BLaER1 treated with 17β-estradiol and CSF1 and Interleukin-3, amounts not matched to agents 10 nM and 100 nM (cell line): ENCODE measurements at regions not wholly inside any gene's neighbourhood (a gene's known extent, or its start where the extent isn't known, plus 50 kb on each side); places are given as distances from the start of the nearest gene placed in this dataset.

Experiments
- H3K27ac ChIP-seq, 11 experiments: shearing (Covaris generic); formaldehyde crosslinking; 2 replicates each; pipeline ENCODE4 v1.8.1; 2022
- H3K27me3 ChIP-seq, 11 experiments: shearing (Covaris generic); formaldehyde crosslinking; 2 replicates each; pipeline ENCODE4 v1.8.1; 2022
- H3K36me3 ChIP-seq, 11 experiments: shearing (Covaris generic); formaldehyde crosslinking; 2 replicates each; pipeline ENCODE4 v1.8.1; 2022
- H3K4me1 ChIP-seq, 10 experiments: shearing (Covaris generic); formaldehyde crosslinking; 2 replicates each; pipeline ENCODE4 v1.8.1; 2022
- H3K4me2 ChIP-seq, 11 experiments: shearing (Covaris generic); formaldehyde crosslinking; 2 replicates each; pipeline ENCODE4 v1.8.1; 2022
- H3K4me3 ChIP-seq, 10 experiments: shearing (Covaris generic); formaldehyde crosslinking; 2 replicates each; pipeline ENCODE4 v1.8.1; 2022
- H3K9ac ChIP-seq, 11 experiments: shearing (Covaris generic); formaldehyde crosslinking; 2 replicates each; pipeline ENCODE4 v1.8.1; 2022
- H3K9me3 ChIP-seq, 11 experiments: shearing (Covaris generic); formaldehyde crosslinking; replicated peaks in 1 of 11; 2 replicates each; pipeline ENCODE4 v1.8.1; 2022
- H4K20me1 ChIP-seq, 11 experiments: shearing (Covaris generic); formaldehyde crosslinking; 2 replicates each; pipeline ENCODE4 v1.8.1; 2022
- Cebpa-rat ChIP-seq, 11 experiments: shearing (Covaris generic); IDR thresholded peaks; 2 replicates each; pipeline ENCODE4 v1.8.1; 2022

DNA sequence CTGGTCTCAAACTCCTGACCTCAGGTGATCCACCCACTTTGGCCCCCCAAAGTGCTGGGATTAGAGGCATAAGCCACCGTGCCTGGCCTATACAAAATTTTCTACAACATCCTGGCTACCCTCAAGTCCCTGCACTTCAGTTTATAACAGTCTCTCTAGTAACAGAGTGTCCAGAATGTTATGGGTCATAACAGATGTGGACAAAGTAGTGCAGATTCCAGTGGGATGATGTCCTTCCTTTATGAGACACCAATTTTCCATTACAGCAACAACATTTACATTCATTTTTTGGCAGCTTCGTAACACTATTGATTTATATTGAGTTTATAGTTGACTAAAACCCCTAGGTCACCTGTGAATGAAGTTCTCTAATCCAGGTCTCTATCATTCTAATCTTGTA is 429.4 kb upstream of the PTBP2 start:
- H3K4me3 ChIP-seq: no peak overlapping the region
- no peaks in the 10 kb centered on the region for H3K27me3 ChIP-seq
- H3K4me2 ChIP-seq: no peak overlapping the region
- no peak for TF ChIP-seq Cebpa-rat (IDR thresholded peaks at IDR 0.05)
- H3K9me3 ChIP-seq: peaks cover 6 to 19% (median 14%) of the 10 kb centered on the region in 11 experiments; a peak in 19 of 22 replicates
- H4K20me1 ChIP-seq: no peaks in the 10 kb centered on the region
- H3K9ac ChIP-seq: no peak overlapping the region
- H3K36me3 ChIP-seq: no peaks in the 10 kb centered on the region
- H3K27ac ChIP-seq: no peak overlapping the region
- H3K4me1 ChIP-seq: peaks cover 0 to 5% (median 0%) of the 10 kb centered on the region in 10 experiments; a peak in 2 of 20 replicates

GRCh38 chr1:96296991-96297390 is 424.6 kb upstream of the PTBP2 start:
- Histone ChIP-seq H3K27me3 (no peaks in the 10 kb centered on the region), H4K20me1 (no peaks in the 10 kb centered on the region), H3K4me3 (no peak overlapping the region), H3K4me1 (peaks cover 0 to 11% (median 0%) of the 10 kb centered on the region in 10 experiments; a peak in 3 of 20 replicates), H3K27ac (no peak overlapping the region), H3K9me3 (no peaks in the 10 kb centered on the region), H3K36me3 (no peaks in the 10 kb centered on the region), H3K4me2 (peak overlapping the region in 1 of 11 experiments; percentile 17; a peak in 3 of 22 replicates), H3K9ac (no peak overlapping the region)
- no peak for TF ChIP-seq Cebpa-rat (IDR thresholded peaks at IDR 0.05)

- Histone ChIP-seq H3K4me3 (no peak overlapping the region), H3K27ac (no peak overlapping the region), H3K36me3 (no peaks in the 10 kb centered on the region), H4K20me1 (no peaks in the 10 kb centered on the region), H3K9me3 (no peaks in the 10 kb centered on the region), H3K9ac (no peak overlapping the region), H3K27me3 (no peaks in the 10 kb centered on the region), H3K4me2 (no peak overlapping the region), H3K4me1 (peaks cover 0 to 24% (median 0%) of the 10 kb centered on the region in 10 experiments; a peak in 8 of 20 replicates)
- TF ChIP-seq Cebpa-rat (IDR thresholded peaks at IDR 0.05): no peak
Measured at GRCh38 chr1:96306809-96307560, 414.6 kb upstream of the PTBP2 start.

DNA sequence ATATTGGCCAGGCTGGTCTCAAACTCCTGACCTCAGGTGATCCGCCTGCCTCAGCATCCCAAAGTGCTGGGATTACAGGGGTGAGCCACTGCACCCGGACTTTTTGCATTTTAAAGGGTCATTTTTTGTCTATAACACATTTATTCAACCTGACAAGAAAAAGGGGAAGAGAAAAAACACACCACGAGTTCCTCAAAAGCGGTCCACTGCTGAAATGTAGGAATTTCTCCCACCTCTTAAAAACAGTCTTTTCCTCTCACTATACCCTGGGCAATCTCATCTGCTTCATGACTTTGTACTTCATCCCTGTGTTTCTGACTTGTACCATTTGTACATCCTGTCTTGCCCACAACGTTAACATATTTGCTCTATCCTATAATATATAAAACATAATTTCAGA is 413.3 kb upstream of the PTBP2 start:
- H3K4me1 ChIP-seq: peaks cover 0 to 24% (median 0%) of the 10 kb centered on the region in 10 experiments; a peak in 8 of 20 replicates
- peak overlapping the region in 3 of 11 experiments; percentile 25 to 40 (median 32); a peak in 7 of 22 replicates for H3K4me2 ChIP-seq
- no peaks in the 10 kb centered on the region for H3K9me3 ChIP-seq
- no peaks in the 10 kb centered on the region for H3K36me3 ChIP-seq
- H3K27me3 ChIP-seq: no peaks in the 10 kb centered on the region
- H3K9ac ChIP-seq: no peak overlapping the region
- H3K27ac ChIP-seq: no peak overlapping the region
- no peak overlapping the region for H3K4me3 ChIP-seq
- no peak for TF ChIP-seq Cebpa-rat (IDR thresholded peaks at IDR 0.05)
- no peaks in the 10 kb centered on the region for H4K20me1 ChIP-seq

DNA sequence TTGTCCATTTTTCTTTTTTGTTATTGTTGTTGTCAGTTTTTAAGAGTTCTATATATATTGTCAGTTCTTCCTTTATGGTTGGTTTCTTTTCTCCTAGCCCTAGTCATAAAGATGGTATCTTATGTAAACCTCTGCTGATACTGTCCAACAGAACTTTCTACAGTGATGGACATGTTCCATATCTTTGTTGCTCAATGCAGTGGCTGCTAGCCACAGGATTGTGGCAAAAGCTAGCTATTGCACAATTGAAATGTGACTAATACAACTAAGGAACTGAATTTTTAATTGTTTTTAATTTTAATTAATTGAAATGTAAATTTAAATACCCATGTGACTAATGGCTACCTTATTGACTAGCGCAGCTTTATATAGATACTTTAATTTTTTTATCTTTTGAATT is 411.8 kb upstream of the PTBP2 start:
- peak overlapping the region in 2 of 11 experiments; percentile 15 to 43; a peak in 4 of 22 replicates for H3K27ac ChIP-seq
- TF ChIP-seq Cebpa-rat (IDR thresholded peaks at IDR 0.05): peak in 4 of 11 experiments; percentile 25 to 83 (median 76); a peak in 7 of 22 replicates
- peaks cover 0 to 24% (median 0%) of the 10 kb centered on the region in 10 experiments; a peak in 8 of 20 replicates for H3K4me1 ChIP-seq
- no peaks in the 10 kb centered on the region for H3K36me3 ChIP-seq
- no peaks in the 10 kb centered on the region for H3K9me3 ChIP-seq
- peak overlapping the region in 4 of 11 experiments; percentile 8 to 60 (median 52); a peak in 5 of 22 replicates for H3K4me2 ChIP-seq
- H3K4me3 ChIP-seq: no peak overlapping the region
- H4K20me1 ChIP-seq: no peaks in the 10 kb centered on the region
- H3K9ac ChIP-seq: no peak overlapping the region
- H3K27me3 ChIP-seq: no peaks in the 10 kb centered on the region

- Histone ChIP-seq H3K4me3 (no peak overlapping the region), H3K4me2 (no peak overlapping the region), H3K27me3 (no peaks in the 10 kb centered on the region), H3K4me1 (peaks cover 0 to 21% (median 0%) of the 10 kb centered on the region in 10 experiments; a peak in 8 of 20 replicates), H3K27ac (no peak overlapping the region), H4K20me1 (no peaks in the 10 kb centered on the region), H3K9ac (no peak overlapping the region), H3K9me3 (no peaks in the 10 kb centered on the region), H3K36me3 (no peaks in the 10 kb centered on the region)
- no peak for TF ChIP-seq Cebpa-rat (IDR thresholded peaks at IDR 0.05)
Measured at GRCh38 chr1:96313216-96313615, 408.4 kb upstream of the PTBP2 start.

GRCh38 chr1:96329121-96329520 is 392.5 kb upstream of the PTBP2 start:
- no peaks in the 10 kb centered on the region for H3K9me3 ChIP-seq
- TF ChIP-seq Cebpa-rat (IDR thresholded peaks at IDR 0.05): no peak
- no peak overlapping the region for H3K9ac ChIP-seq
- H3K4me2 ChIP-seq: no peak overlapping the region
- peaks cover 0 to 9% (median 0%) of the 10 kb centered on the region in 10 experiments; a peak in 3 of 20 replicates for H3K4me1 ChIP-seq
- no peak overlapping the region for H3K4me3 ChIP-seq
- no peaks in the 10 kb centered on the region for H3K27me3 ChIP-seq
- H3K27ac ChIP-seq: no peak overlapping the region
- no peaks in the 10 kb centered on the region for H3K36me3 ChIP-seq
- H4K20me1 ChIP-seq: no peaks in the 10 kb centered on the region

DNA sequence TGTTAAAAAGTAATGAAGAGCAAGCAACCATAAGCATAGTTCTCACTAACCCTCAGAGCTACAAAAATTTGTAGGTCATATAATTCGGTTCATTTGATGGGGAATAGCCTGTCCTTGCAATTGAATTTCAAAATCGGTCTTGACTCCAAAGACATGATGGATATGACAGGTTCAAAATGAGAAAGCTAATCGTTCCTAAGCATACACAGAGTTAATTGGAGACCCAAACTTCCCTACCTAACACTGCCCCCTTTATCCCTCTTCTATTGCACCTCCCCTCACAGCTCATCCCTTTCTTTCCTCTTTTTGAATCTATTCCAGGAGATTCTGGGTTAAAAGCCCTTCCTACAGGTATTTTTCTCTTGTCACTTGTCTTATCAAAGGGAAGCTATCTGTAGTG is 390.0 kb upstream of the PTBP2 start:
- H3K27me3 ChIP-seq: no peaks in the 10 kb centered on the region
- no peak overlapping the region for H3K9ac ChIP-seq
- no peak overlapping the region for H3K4me2 ChIP-seq
- H3K36me3 ChIP-seq: no peaks in the 10 kb centered on the region
- H3K27ac ChIP-seq: no peak overlapping the region
- peaks cover 0 to 9% (median 0%) of the 10 kb centered on the region in 10 experiments; a peak in 3 of 20 replicates for H3K4me1 ChIP-seq
- no peaks in the 10 kb centered on the region for H3K9me3 ChIP-seq
- no peak overlapping the region for H3K4me3 ChIP-seq
- no peak for TF ChIP-seq Cebpa-rat (IDR thresholded peaks at IDR 0.05)
- H4K20me1 ChIP-seq: no peaks in the 10 kb centered on the region

- no peak overlapping the region for H3K27ac ChIP-seq
- no peaks in the 10 kb centered on the region for H3K36me3 ChIP-seq
- H3K4me3 ChIP-seq: no peak overlapping the region
- H4K20me1 ChIP-seq: no peaks in the 10 kb centered on the region
- no peak for TF ChIP-seq Cebpa-rat (IDR thresholded peaks at IDR 0.05)
- H3K4me2 ChIP-seq: no peak overlapping the region
- no peak overlapping the region for H3K9ac ChIP-seq
- H3K4me1 ChIP-seq: peaks cover 0 to 9% (median 0%) of the 10 kb centered on the region in 10 experiments; a peak in 3 of 20 replicates
- H3K9me3 ChIP-seq: 0 out of 22 replicates have a peak, but pooled peaks cover 0 to 6% (median 0%) of the 10 kb centered on the region in 11 experiments
- H3K27me3 ChIP-seq: no peaks in the 10 kb centered on the region
Measured at GRCh38 chr1:96333522-96334235, 387.9 kb upstream of the PTBP2 start.
